ENCODE measurements at regions not wholly inside any gene's neighbourhood (a gene's known extent, or its start where the extent isn't known, plus 50 kb on each side); places are given as distances from the start of the nearest gene placed in this dataset.

DNA sequence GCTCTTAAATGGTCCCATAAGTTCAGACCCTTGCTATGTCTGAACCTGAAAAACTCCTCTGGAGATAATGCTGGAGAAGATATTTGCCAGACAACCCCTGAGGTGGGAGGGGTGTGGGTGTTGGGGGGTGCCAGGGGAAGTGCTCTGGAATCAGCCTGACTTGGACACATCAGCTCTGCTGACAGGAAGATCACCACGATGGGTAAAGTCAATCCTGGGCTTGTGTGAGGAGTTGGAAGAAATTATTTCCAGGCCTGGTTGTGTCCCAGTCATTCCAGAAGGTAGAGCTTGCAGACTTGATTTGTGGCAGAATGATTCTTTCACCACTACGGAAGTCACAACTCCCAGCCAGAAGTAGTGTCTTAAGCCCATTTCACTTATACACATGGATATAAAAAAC is 60.3 kb upstream of the UNC5B start:
- no peak for DNase-seq (ENCODE audit: low read depth)

DNA sequence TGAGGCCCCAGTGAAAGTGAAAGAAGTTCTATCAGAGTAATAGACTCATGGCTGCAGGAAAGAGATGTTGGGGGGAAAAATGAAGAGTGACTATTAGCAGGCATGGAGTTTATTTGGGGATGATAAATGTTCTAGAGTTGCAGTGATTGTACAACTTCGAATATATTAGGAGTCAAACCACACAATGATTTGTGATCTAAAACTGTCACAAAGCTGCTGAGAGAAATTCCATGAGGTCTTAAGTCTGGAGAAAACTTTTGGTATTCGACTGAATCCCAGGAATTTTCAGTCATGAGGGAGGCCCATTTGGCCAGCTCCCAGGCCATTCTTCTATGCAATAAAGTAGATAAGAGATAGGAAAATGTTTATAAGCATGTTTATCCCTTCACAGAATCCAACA is 55.9 kb upstream of the UNC5B start:
- TF ChIP-seq, protein P1, sequence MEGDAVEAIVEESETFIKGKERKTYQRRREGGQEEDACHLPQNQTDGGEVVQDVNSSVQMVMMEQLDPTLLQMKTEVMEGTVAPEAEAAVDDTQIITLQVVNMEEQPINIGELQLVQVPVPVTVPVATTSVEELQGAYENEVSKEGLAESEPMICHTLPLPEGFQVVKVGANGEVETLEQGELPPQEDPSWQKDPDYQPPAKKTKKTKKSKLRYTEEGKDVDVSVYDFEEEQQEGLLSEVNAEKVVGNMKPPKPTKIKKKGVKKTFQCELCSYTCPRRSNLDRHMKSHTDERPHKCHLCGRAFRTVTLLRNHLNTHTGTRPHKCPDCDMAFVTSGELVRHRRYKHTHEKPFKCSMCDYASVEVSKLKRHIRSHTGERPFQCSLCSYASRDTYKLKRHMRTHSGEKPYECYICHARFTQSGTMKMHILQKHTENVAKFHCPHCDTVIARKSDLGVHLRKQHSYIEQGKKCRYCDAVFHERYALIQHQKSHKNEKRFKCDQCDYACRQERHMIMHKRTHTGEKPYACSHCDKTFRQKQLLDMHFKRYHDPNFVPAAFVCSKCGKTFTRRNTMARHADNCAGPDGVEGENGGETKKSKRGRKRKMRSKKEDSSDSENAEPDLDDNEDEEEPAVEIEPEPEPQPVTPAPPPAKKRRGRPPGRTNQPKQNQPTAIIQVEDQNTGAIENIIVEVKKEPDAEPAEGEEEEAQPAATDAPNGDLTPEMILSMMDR (IDR thresholded peaks at IDR 0.05; ENCODE audit: insufficient read depth, low read length, poor library complexity, severe bottlenecking): no peak
- no peak overlapping the region for H3K4me3 ChIP-seq (ENCODE audit: low read depth, low read length)
- peaks cover 2% of the 10 kb centered on the region for H3K27me3 ChIP-seq (ENCODE audit: control insufficient read depth, insufficient read depth, low read length)
- DNase-seq (ENCODE audit: low read depth): no peak
- no peaks in the 10 kb centered on the region for H3K36me3 ChIP-seq (ENCODE audit: control insufficient read depth, insufficient read depth, low read length)

More for the DNA sequence above, 60.3 kb upstream of the UNC5B start:
- TF ChIP-seq, protein P1 (IDR thresholded peaks at IDR 0.05; ENCODE audit: insufficient read depth, low read length, poor library complexity, severe bottlenecking): no peak
- Histone ChIP-seq H3K27me3 (ENCODE audit: control insufficient read depth, insufficient read depth, low read length) (peaks cover 9% of the 10 kb centered on the region), H3K36me3 (ENCODE audit: control insufficient read depth, insufficient read depth, low read length) (no peaks in the 10 kb centered on the region), H3K4me3 (ENCODE audit: low read depth, low read length) (no peak overlapping the region)

DNA sequence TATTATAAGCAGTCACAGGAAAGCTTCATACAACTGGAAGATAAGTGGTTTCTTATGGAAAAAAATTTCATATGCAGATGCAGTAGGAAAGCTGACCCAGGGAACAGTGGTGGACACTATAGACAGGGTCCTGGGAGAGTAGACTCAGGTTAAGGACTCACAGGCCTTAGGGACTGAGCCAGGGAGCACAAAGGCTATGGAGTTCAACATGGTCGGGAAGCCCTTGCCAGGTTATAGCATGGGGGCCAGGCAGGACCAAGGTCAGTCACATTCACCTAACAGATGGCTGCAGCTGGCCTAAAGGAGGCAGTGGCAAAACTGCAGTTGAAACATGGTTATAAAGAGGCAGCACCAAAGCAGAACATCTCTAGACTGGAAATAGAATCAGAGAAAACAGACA is 54.9 kb upstream of the UNC5B start:
- peaks cover 2% of the 10 kb centered on the region for H3K27me3 ChIP-seq (ENCODE audit: control insufficient read depth, insufficient read depth, low read length)
- DNase-seq (ENCODE audit: low read depth): no peak
- H3K36me3 ChIP-seq (ENCODE audit: control insufficient read depth, insufficient read depth, low read length): no peaks in the 10 kb centered on the region
- TF ChIP-seq, protein P1 (IDR thresholded peaks at IDR 0.05; ENCODE audit: insufficient read depth, low read length, poor library complexity, severe bottlenecking): no peak
- no peak overlapping the region for H3K4me3 ChIP-seq (ENCODE audit: low read depth, low read length)

DNA sequence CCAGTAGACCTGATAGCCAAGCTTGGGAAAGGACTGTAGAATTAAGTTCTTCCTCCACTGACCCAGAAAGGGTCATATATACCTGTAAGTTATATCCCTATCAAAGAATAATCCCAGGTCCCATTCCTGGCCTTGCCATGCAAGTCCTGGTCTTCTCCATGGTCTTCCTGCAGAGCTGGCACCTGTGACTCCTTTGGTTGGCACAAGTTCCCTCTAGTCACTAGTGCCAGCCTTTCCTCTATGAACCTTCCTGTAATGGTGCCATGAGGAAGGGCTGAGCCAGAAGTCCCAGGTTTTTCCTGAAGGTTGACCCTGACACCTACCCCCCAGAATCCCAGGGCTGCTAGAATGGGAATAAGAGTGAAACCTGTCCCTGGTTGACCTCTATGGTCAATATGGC is 54.1 kb upstream of the UNC5B start:
- no peak overlapping the region for H3K4me3 ChIP-seq (ENCODE audit: low read depth, low read length)
- H3K27me3 ChIP-seq (ENCODE audit: control insufficient read depth, insufficient read depth, low read length): peaks cover 2% of the 10 kb centered on the region
- H3K36me3 ChIP-seq (ENCODE audit: control insufficient read depth, insufficient read depth, low read length): no peaks in the 10 kb centered on the region
- no peak for DNase-seq (ENCODE audit: low read depth)
- TF ChIP-seq, protein P1 (IDR thresholded peaks at IDR 0.05; ENCODE audit: insufficient read depth, low read length, poor library complexity, severe bottlenecking): no peak

DNA sequence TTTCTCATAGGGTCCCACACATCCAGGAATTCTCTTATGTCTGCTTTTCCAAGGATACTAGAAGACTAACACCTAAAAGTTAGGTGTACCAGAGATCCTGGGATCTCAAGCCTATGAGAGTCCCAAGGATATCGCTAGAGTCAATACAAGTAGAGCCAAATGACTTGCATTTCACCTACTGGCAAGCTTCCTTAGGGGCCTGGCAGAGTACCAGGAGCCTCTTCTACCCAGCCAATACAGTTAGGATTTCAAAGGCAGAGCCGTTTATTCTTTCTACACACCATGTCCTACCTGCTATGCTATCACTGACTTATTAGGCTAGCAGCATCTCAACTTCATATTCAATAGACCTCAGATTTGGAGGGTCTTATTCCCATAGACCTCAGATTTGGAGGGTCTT is 53.5 kb upstream of the UNC5B start:
- TF ChIP-seq, protein P1 (IDR thresholded peaks at IDR 0.05; ENCODE audit: insufficient read depth, low read length, poor library complexity, severe bottlenecking): no peak
- no peaks in the 10 kb centered on the region for H3K36me3 ChIP-seq (ENCODE audit: control insufficient read depth, insufficient read depth, low read length)
- no peak for DNase-seq (ENCODE audit: low read depth)
- H3K4me3 ChIP-seq (ENCODE audit: low read depth, low read length): no peak overlapping the region
- H3K27me3 ChIP-seq (ENCODE audit: control insufficient read depth, insufficient read depth, low read length): no peaks in the 10 kb centered on the region

DNA sequence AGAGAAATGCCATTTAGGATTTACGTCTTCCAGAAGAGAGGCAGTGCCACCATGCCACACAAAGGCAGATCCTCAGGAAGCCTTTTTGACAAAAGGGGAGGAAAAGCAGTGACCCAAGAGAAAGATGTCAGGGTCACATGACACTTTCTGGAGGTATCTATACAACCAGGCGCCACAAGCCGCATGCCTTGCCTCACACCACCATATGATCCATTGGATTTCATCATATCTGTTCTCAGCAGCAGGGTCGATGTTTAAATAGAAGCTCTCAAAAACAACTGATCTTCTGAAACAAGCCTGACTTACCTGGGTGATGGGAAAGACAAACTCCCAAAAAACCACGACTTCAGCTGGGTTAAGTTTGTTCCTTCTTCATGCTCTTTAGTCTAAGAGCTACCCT is 52.5 kb upstream of the UNC5B start:
- Histone ChIP-seq H3K27me3 (ENCODE audit: control insufficient read depth, insufficient read depth, low read length) (no peaks in the 10 kb centered on the region), H3K4me3 (ENCODE audit: low read depth, low read length) (no peak overlapping the region), H3K36me3 (ENCODE audit: control insufficient read depth, insufficient read depth, low read length) (no peaks in the 10 kb centered on the region)
- DNase-seq (ENCODE audit: low read depth): no peak
- TF ChIP-seq, protein P1 (IDR thresholded peaks at IDR 0.05; ENCODE audit: insufficient read depth, low read length, poor library complexity, severe bottlenecking): no peak

All from kidney epithelial cell (primary cell).